GM18511 (cell line): ENCODE measurements at regions not wholly inside any gene's neighbourhood (a gene's known extent, or its start where the extent isn't known, plus 50 kb on each side); places are given as distances from the start of the nearest gene placed in this dataset.
"Not testable (repeated sequence)": the region's sequence is repeated elsewhere in the genome, so short reads cannot be mapped to it uniquely, and the experiment has no call there.

ENCODE experiments used
- ATAC-seq: cut with Tn5 transposase; IDR thresholded peaks from one replicate; pipeline ENCODE4 v1.9.1; 2021; ENCODE audit warnings: mild to moderate bottlenecking, moderate library complexity; ENCODE audit not compliant: unreplicated experiment

- ATAC-seq, result no peak
Measured at GRCh38 chr1:47656719-47657685, 219.2 kb downstream of the FOXD2 start.

- no peak for ATAC-seq
Measured at GRCh38 chr1:47658161-47658920, 220.5 kb downstream of the FOXD2 start.

- ATAC-seq, result no peak
Measured at GRCh38 chr1:47659146-47659545, 221.3 kb downstream of the FOXD2 start.

GRCh38 chr1:47660622-47661021 is 222.8 kb downstream of the FOXD2 start:
- no peak for ATAC-seq

GRCh38 chr1:47661040-47661439 is 223.2 kb downstream of the FOXD2 start:
- ATAC-seq, result no peak

- no peak for ATAC-seq
Measured at GRCh38 chr1:47662068-47662467, 224.2 kb downstream of the FOXD2 start.

- no peak for ATAC-seq
Measured at GRCh38 chr1:47663286-47663685, 225.4 kb downstream of the FOXD2 start.

- ATAC-seq, result no peak
Measured at GRCh38 chr1:47664356-47664755, 226.5 kb downstream of the FOXD2 start.

GRCh38 chr1:47664896-47665295 is 227.1 kb downstream of the FOXD2 start:
- ATAC-seq, result not testable (repeated sequence)

- no peak for ATAC-seq
Measured at GRCh38 chr1:47669081-47669585, 231.3 kb downstream of the FOXD2 start.

- no peak for ATAC-seq
Measured at GRCh38 chr1:47672622-47673021, 234.8 kb downstream of the FOXD2 start.

GRCh38 chr1:47674189-47674588 is 236.3 kb downstream of the FOXD2 start:
- ATAC-seq, result no peak

GRCh38 chr1:47675047-47675675 is 237.3 kb downstream of the FOXD2 start:
- no peak for ATAC-seq

- no peak for ATAC-seq
Measured at GRCh38 chr1:47675721-47676120, 237.9 kb downstream of the FOXD2 start.

- no peak for ATAC-seq
Measured at GRCh38 chr1:47676311-47677054, 238.6 kb downstream of the FOXD2 start.

- no peak for ATAC-seq
Measured at GRCh38 chr1:47677241-47677940, 239.5 kb downstream of the FOXD2 start.

- no peak for ATAC-seq
Measured at GRCh38 chr1:47678464-47678980, 240.7 kb downstream of the FOXD2 start.

GRCh38 chr1:47679301-47679791 is 241.5 kb downstream of the FOXD2 start:
- ATAC-seq, result no peak

- no peak for ATAC-seq
Measured at GRCh38 chr1:47679826-47680225, 242.0 kb downstream of the FOXD2 start.
